NCI-H1417 (cell line): ENCODE measurements at regions not wholly inside any gene's neighbourhood (a gene's known extent, or its start where the extent isn't known, plus 50 kb on each side); places are given as distances from the start of the nearest gene placed in this dataset.
"Not testable (repeated sequence)": the region's sequence is repeated elsewhere in the genome, so short reads cannot be mapped to it uniquely, and the experiment has no call there.

Experiments used
- DNase-seq, 3 experiments: peaks; one replicate each; lab custom pipeline; 2025; lab: John Stamatoyannopoulos, UW

DNA sequence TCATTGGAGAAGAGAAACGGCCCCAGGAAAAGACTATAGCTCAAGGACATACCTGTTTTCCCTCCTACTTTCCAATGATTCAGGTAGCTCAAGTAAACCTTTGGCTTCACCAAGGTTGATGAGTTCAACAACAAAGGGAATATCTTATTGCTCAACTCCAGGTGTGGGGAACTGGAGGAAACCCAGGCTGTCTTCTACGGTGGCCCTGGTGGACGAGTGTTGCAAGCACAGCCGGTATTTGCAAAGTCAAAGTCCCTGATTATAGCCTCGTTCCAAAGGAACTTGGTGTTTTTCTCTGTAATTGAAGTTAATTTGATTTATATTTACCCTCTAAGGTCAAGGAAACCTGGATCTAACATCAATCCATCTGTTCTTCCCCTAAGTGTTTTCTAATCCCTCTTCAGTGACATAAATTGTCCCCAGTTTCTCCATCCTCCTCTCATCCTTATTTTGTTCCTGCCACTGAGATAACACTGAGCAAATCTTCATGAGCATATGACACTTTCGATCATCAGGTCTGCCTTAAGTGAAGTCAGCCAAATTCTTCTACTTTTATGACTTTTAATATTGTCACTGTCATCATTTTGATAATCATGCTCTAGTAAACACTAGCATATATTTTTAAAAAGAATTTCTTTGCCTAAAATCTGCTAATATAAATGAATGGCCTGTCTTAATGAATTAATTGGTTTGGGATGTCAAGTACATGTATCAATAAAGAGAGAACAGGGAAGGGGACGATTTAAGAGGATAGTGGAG is 174.6 kb upstream of the TBX3 start:
- DNase-seq, result no peak

DNA sequence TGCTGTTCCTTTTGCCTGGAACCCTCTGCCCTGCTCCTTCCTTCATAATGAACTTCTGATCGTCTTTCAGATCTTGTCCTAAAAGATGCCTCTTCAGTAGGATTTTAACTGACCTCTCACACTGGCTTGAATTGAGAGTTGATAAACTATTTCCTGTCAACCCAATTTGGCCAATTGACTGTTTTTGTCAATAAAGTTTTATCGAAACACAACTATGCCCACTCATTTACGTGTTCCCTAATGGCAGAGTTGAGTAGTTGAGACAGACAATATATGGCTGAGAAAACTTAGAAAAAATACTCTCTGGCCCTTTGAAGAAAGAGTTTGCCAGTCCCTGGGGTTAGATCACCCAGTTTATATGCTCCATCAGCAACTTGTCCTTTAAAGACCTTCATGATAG is 171.7 kb upstream of the TBX3 start:
- DNase-seq, result no peak

- DNase-seq, result no peak
These were observed 169.1 kb upstream of the TBX3 start for GRCh38 chr12:114852976-114853529.

GRCh38 chr12:114851981-114852380 is 168.0 kb upstream of the TBX3 start:
- no peak for DNase-seq

GRCh38 chr12:114850661-114851275 is 166.8 kb upstream of the TBX3 start:
- no peak for DNase-seq

- DNase-seq, result no peak
These were observed 164.7 kb upstream of the TBX3 start for GRCh38 chr12:114848666-114849065.

GRCh38 chr12:114847441-114848035 is 163.6 kb upstream of the TBX3 start:
- no peak for DNase-seq

- no peak for DNase-seq
These were observed 162.8 kb upstream of the TBX3 start for GRCh38 chr12:114846771-114847170.

GRCh38 chr12:114841557-114842251 is 157.7 kb upstream of the TBX3 start:
- no peak for DNase-seq

DNA sequence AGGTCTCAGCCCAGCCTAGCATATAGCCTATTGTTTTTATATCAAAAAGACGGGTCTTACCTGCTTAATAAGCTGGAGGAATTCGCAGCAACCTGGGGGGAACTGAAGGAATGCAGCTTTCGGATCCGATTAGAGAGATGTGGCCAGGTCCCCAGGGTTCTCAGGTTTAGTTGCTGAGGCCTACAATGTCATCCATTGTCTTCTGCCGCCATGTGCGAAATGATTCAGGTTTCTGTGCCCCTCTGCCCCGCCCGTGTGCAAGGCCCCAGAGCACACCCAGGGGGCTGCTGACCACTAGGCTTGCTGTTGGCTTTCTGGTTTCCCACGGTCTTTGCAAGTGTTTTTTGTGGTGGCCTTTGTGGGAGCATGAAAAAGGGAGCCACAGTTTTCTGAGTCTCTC is 154.5 kb upstream of the TBX3 start:
- no peak for DNase-seq

DNA sequence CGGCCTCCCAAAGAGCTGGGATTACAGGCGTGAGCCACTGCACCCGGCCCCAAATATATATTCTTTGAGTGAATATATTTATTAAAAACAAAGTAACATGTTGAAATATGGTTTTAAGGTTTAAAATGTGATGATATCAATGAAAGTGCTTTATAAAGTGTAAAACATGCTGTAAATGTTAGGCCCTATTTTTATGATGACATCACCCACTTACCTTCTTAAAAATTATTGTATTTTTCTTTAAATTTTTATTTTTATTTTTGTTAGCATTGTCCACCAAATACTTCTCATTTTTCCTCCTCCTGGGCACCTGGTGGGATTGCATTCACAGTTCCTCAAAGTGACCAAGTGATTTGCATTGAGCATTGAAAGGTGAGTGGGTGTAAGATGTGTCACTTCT is 152.6 kb upstream of the TBX3 start:
- DNase-seq, result no peak

DNA sequence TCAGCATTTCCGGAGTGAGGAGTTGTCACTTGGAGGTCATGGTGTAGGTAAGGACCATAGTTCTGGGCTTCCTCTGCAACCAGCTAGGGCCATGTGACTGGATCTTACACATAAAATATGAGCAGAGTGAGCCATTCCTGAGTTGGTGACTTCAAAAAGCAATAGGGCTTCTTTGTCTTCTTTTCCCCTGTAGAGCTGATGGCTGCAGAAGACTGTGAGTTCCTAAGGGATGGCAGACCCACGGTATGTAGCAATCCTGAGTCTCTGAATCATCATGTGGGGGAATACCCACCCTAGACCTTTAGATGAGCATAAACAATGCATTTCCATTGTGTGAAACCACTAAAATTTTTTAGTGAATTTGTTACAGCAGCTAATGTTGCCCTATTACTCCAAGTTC is 151.1 kb upstream of the TBX3 start:
- DNase-seq, result no peak

DNA sequence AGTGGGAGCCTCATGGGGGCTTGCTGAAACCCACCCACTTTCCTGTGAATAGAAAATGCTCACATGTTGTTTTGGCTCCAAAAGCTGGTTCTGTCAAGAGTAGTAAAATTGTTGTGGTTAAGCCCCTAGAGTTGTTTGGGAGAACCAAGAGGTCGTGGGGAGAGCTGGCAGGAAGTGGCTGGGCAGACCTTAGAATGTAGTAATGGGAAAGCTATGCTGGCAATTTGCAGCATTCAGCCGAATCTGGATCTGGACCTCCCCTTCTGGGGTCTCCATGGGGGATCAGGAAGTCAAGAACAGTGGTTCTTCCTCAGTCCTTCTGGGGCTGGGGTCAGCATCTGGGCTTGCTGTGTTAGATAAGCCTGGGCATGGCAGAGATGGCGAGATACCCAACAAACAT is 150.6 kb upstream of the TBX3 start:
- no peak for DNase-seq

DNA sequence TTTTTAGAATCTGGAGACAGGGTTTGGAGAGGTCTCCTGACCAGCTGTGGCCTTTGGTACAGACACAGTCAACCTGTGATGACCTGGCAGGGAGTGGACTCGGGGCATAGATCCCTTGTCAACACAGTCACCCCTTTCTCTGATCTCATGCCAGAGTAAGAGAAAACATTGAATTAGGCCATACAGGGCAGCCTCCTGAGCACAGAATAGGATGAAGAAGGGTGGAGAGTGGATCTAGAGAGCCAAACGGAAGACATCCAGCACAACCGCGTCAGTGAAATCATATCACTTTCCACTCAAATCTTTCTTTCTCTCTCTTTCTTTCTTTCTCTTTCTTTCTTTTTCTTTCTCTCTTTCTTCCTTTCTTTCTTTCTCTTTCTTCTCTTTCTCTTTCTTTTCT is 145.9 kb upstream of the TBX3 start:
- no peak for DNase-seq

- DNase-seq, result not testable (repeated sequence)
These were observed 145.3 kb upstream of the TBX3 start for GRCh38 chr12:114829244-114829643.

GRCh38 chr12:114827461-114827860 is 143.5 kb upstream of the TBX3 start:
- DNase-seq, result no peak

DNA sequence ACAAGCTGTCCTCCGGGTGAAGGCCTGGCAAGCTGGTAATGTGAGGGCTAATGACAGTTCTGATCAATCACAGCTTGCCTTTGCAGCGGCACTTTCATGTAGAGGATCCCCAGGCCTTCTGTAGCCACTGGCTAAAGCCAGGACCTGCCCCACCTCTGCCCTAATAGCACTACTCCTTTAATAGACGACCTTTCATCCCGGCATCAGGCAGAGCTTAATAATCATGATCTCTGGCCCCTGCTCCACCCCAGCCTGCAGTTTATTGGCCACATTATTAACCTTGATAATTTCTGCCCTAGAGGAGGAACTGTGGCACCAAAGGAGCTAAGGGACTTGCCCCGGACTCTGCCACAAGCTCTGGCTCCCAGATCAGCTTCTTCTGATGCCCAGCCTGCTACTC is 142.3 kb upstream of the TBX3 start:
- DNase-seq, result no peak

GRCh38 chr12:114823724-114824123 is 139.7 kb upstream of the TBX3 start:
- DNase-seq, result no peak

DNA sequence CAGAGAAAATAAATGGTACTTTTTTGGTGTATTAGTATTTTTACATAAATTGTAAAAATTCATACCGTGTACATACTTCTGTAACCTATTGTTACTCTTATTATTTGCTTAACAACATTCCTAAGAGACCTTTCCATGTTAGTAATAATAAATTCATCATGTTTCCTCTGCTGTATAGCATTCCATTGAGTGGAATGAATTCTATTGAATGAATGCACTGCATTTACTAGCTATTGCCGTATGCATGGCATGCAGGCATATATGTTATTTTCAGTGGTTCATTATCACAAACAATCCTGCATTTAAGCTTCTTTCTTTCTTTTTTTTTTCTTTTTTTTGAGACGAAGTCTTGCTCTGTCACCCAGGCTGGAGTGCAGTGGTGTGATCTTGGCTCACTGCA is 137.6 kb upstream of the TBX3 start:
- DNase-seq, result no peak

GRCh38 chr12:114820796-114821195 is 136.8 kb upstream of the TBX3 start:
- DNase-seq, result no peak

DNA sequence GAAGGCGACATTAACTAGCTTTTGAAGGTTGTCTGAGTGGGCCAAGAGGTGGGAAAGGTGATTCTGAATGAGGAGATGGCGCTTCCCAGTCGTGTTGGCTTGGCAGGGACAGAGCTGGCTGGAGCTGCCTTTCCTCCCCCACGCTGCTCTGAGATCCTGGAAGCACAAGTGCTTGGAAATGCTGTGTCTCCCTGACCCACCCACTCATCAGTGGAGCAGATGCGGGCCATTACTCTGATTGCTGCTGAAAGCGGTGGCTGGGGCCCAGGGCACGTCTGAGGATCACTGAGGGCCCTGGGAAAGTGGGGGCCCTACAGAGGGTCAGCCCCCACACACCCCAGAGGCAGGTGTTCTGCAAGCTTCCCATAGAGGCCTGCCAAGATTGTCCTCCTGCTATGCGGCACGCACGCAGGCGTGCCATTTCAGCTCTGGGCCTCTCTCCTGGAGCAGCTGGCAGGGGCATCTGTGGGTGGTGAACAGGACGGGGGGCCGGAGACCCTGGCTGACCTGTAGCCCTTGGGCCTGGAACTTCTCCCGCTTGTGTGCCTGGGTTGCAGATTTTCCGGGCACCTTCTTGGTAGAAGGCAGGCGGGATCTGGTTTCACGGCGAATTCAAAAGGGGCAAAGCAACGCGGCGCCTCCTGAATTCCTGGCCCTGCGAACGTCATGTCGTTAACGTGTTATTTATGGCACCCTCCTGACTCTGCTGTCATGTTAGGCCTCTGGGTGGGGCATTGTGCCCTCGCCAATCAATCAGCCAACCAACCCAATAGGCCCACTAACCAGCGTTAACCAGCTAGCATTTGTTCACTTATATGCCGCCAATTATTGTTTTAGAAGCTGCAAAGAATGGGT is 133.8 kb upstream of the TBX3 start:
- DNase-seq, result peak in 1 of 3 experiments; percentile 25
